Cardiac muscle cell (in vitro differentiated cells and primary cell): ENCODE measurements at regions not wholly inside any gene's neighbourhood (a gene's known extent, or its start where the extent isn't known, plus 50 kb on each side); places are given as distances from the start of the nearest gene placed in this dataset.

Experiments used
- DNase-seq, 2 donors: peaks; one replicate each; pipeline versions ENCODE4 v3.0.0 to v3.0.0-alpha.2; 2010 to 2017; ENCODE audit warnings: low read depth in 1 of 2, low spot score in 1 of 2
- H3K27ac ChIP-seq: fragments of 200-600 bp; sonication (generic); 2 replicates; pipeline ENCODE4 v1.5.1; 2016
- H3K27me3 ChIP-seq: fragments of 200-600 bp; sonication (generic); 2 replicates; pipeline ENCODE4 v1.6.0; 2016; ENCODE audit warnings: control low read depth
- H3K36me3 ChIP-seq: fragments of 200-600 bp; sonication (generic); 2 replicates; pipeline ENCODE4 v1.5.1; 2016; ENCODE audit warnings: control low read depth
- H3K4me1 ChIP-seq: fragments of 200-600 bp; sonication (generic); 2 replicates; pipeline ENCODE4 v1.8.1; 2017; ENCODE audit warnings: low read depth, mild to moderate bottlenecking, mixed run types
- H3K4me3 ChIP-seq: fragments of 200-600 bp; sonication (generic); 2 replicates; pipeline ENCODE4 v1.5.1; 2016; ENCODE audit warnings: mild to moderate bottlenecking
- H3K9me3 ChIP-seq: fragments of 200-600 bp; sonication (generic); 2 replicates; pipeline ENCODE4 v1.5.1; 2017; ENCODE audit warnings: low read depth, mild to moderate bottlenecking, control low read depth
- TF ChIP-seq, protein P1 (sequence below): IDR thresholded peaks from 2 replicates; pipeline ENCODE4 v1.5.1; 2012; ENCODE audit warnings: low read depth, mild to moderate bottlenecking, low read length

GRCh38 chr9:95726756-95727155 lies 148.7 kb upstream of the ERCC6L2 start:
- H3K27ac ChIP-seq, result no peak overlapping the region
- no peak overlapping the region for H3K4me3 ChIP-seq
- TF ChIP-seq, protein P1, sequence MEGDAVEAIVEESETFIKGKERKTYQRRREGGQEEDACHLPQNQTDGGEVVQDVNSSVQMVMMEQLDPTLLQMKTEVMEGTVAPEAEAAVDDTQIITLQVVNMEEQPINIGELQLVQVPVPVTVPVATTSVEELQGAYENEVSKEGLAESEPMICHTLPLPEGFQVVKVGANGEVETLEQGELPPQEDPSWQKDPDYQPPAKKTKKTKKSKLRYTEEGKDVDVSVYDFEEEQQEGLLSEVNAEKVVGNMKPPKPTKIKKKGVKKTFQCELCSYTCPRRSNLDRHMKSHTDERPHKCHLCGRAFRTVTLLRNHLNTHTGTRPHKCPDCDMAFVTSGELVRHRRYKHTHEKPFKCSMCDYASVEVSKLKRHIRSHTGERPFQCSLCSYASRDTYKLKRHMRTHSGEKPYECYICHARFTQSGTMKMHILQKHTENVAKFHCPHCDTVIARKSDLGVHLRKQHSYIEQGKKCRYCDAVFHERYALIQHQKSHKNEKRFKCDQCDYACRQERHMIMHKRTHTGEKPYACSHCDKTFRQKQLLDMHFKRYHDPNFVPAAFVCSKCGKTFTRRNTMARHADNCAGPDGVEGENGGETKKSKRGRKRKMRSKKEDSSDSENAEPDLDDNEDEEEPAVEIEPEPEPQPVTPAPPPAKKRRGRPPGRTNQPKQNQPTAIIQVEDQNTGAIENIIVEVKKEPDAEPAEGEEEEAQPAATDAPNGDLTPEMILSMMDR, result peak; percentile 77
- H3K27me3 ChIP-seq, result no peaks in the 10 kb centered on the region
- H3K4me1 ChIP-seq, result no peaks in the 10 kb centered on the region
- no peaks in the 10 kb centered on the region for H3K9me3 ChIP-seq
- DNase-seq, result peak; percentile 69 to 72
- H3K36me3 ChIP-seq, result no peaks in the 10 kb centered on the region

- Histone ChIP-seq H3K9me3 (no peaks in the 10 kb centered on the region), H3K4me3 (no peak overlapping the region), H3K4me1 (no peaks in the 10 kb centered on the region), H3K36me3 (no peaks in the 10 kb centered on the region), H3K27ac (no peak overlapping the region), H3K27me3 (no peaks in the 10 kb centered on the region)
- DNase-seq, result no peak
- TF ChIP-seq, protein P1, result no peak
These were observed 150.4 kb upstream of the ERCC6L2 start for GRCh38 chr9:95725045-95725444.

GRCh38 chr9:95724253-95724991 lies 151.1 kb upstream of the ERCC6L2 start:
- TF ChIP-seq, protein P1, result no peak
- no peaks in the 10 kb centered on the region for H3K27me3 ChIP-seq
- H3K4me3 ChIP-seq, result no peak overlapping the region
- DNase-seq, result no peak
- H3K9me3 ChIP-seq, result no peaks in the 10 kb centered on the region
- H3K4me1 ChIP-seq, result no peaks in the 10 kb centered on the region
- no peak overlapping the region for H3K27ac ChIP-seq
- no peaks in the 10 kb centered on the region for H3K36me3 ChIP-seq

- H3K9me3 ChIP-seq, result no peaks in the 10 kb centered on the region
- TF ChIP-seq, protein P1, result no peak
- no peaks in the 10 kb centered on the region for H3K36me3 ChIP-seq
- no peaks in the 10 kb centered on the region for H3K4me1 ChIP-seq
- H3K4me3 ChIP-seq, result no peak overlapping the region
- no peak for DNase-seq
- H3K27ac ChIP-seq, result no peak overlapping the region
- H3K27me3 ChIP-seq, result no peaks in the 10 kb centered on the region
These were observed 153.3 kb upstream of the ERCC6L2 start for GRCh38 chr9:95722141-95722540.

DNA sequence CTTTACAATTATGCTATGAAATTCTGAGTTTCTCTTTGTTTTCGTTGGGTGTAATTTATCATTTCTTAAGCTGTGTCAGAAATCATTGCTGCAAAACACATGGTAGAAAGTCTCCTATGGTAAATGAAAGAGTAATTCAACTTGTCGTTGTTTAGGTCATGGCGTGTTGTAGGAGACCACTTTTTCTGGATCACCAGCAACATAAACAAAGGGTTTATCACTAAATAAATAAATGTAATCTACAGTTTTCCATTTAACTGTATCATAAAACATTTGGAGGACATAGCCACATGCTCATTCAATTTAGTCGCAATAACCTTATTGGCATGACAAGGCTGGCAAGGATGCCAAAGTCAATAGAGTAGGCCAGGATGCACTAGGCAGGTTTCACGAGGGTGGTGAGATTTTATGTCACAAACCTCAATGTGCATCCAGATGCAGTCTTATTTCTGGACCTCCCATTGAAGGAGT lies 154.4 kb upstream of the ERCC6L2 start:
- no peaks in the 10 kb centered on the region for H3K36me3 ChIP-seq
- no peak overlapping the region for H3K27ac ChIP-seq
- DNase-seq, result no peak
- H3K27me3 ChIP-seq, result no peaks in the 10 kb centered on the region
- H3K9me3 ChIP-seq, result no peaks in the 10 kb centered on the region
- H3K4me1 ChIP-seq, result no peaks in the 10 kb centered on the region
- H3K4me3 ChIP-seq, result no peak overlapping the region
- TF ChIP-seq, protein P1, result no peak
